Caki2 (cell line): ENCODE measurements at regions not wholly inside any gene's neighbourhood (a gene's known extent, or its start where the extent isn't known, plus 50 kb on each side); places are given as distances from the start of the nearest gene placed in this dataset.
"Not testable (repeated sequence)": the region's sequence is repeated elsewhere in the genome, so short reads cannot be mapped to it uniquely, and the experiment has no call there.

ENCODE experiments used
- DNase-seq: peaks from one replicate; pipeline ENCODE4 v3.0.0-alpha.2; 2015; ENCODE audit warnings: low read depth
- in situ Hi-C: cut with HindIII; loops from 2 replicates; pipeline ENCODE4 v1.10.0; 2016; ENCODE audit warnings: low sequenced_read_pairs, low pct_unique_long_range_greater_than_20kb, mixed read lengths

- no peak for DNase-seq
- in situ Hi-C loops, result no loop called here
Observed at GRCh38 chr1:90864681-90865080, 147.6 kb upstream of the BARHL2 start.

- in situ Hi-C loops, result no loop called here
- DNase-seq, result no peak
Observed at GRCh38 chr1:90862782-90863181, 145.7 kb upstream of the BARHL2 start.

- DNase-seq, in situ Hi-C loops: not testable (repeated sequence)
Observed at GRCh38 chr1:90861421-90861820, 144.3 kb upstream of the BARHL2 start.

GRCh38 chr1:90856463-90857007 lies 139.4 kb upstream of the BARHL2 start:
- no peak for DNase-seq
- in situ Hi-C loops, result no loop called here

- in situ Hi-C loops, result no loop called here
- no peak for DNase-seq
Observed at GRCh38 chr1:90854397-90854924, 137.4 kb upstream of the BARHL2 start.

- in situ Hi-C loops, result no loop called here
- peak; percentile 2 for DNase-seq
Observed at GRCh38 chr1:90851711-90852050, 134.6 kb upstream of the BARHL2 start.

GRCh38 chr1:90850898-90851710 lies 134.0 kb upstream of the BARHL2 start:
- in situ Hi-C loops, result no loop called here
- DNase-seq, result peak; percentile 47

GRCh38 chr1:90850181-90850897 lies 133.2 kb upstream of the BARHL2 start:
- DNase-seq, result peak; percentile 17
- in situ Hi-C loops, result no loop called here

- DNase-seq, result no peak
- in situ Hi-C loops, result no loop called here
Observed at GRCh38 chr1:90841473-90841872, 124.4 kb upstream of the BARHL2 start.

- in situ Hi-C loops, result no loop called here
- DNase-seq, result no peak
Observed at GRCh38 chr1:90840352-90840751, 123.2 kb upstream of the BARHL2 start.

- DNase-seq, result no peak
- in situ Hi-C loops, result no loop called here
Observed at GRCh38 chr1:90839323-90839722, 122.2 kb upstream of the BARHL2 start.

GRCh38 chr1:90838720-90839119 lies 121.6 kb upstream of the BARHL2 start:
- in situ Hi-C loops, result no loop called here
- no peak for DNase-seq

- no peak for DNase-seq
- in situ Hi-C loops, result no loop called here
Observed at GRCh38 chr1:90837420-90837819, 120.3 kb upstream of the BARHL2 start.

- no peak for DNase-seq
- in situ Hi-C loops, result no loop called here
Observed at GRCh38 chr1:90836345-90836679, 119.2 kb upstream of the BARHL2 start.

- DNase-seq, result no peak
- in situ Hi-C loops, result no loop called here
Observed at GRCh38 chr1:90835661-90836344, 118.7 kb upstream of the BARHL2 start.

- in situ Hi-C loops, result no loop called here
- DNase-seq, result no peak
Observed at GRCh38 chr1:90834886-90835660, 118.0 kb upstream of the BARHL2 start.

- in situ Hi-C loops, result no loop called here
- DNase-seq, result no peak
Observed at GRCh38 chr1:90834354-90834885, 117.3 kb upstream of the BARHL2 start.
